Kidney capillary endothelial cell (primary cell): ENCODE measurements at regions not wholly inside any gene's neighbourhood (a gene's known extent, or its start where the extent isn't known, plus 50 kb on each side); places are given as distances from the start of the nearest gene placed in this dataset.

Source experiments
- DNase-seq: peaks from one replicate; pipeline ENCODE4 v3.0.0-alpha.2; 2018; ENCODE audit warnings: low spot score

DNA sequence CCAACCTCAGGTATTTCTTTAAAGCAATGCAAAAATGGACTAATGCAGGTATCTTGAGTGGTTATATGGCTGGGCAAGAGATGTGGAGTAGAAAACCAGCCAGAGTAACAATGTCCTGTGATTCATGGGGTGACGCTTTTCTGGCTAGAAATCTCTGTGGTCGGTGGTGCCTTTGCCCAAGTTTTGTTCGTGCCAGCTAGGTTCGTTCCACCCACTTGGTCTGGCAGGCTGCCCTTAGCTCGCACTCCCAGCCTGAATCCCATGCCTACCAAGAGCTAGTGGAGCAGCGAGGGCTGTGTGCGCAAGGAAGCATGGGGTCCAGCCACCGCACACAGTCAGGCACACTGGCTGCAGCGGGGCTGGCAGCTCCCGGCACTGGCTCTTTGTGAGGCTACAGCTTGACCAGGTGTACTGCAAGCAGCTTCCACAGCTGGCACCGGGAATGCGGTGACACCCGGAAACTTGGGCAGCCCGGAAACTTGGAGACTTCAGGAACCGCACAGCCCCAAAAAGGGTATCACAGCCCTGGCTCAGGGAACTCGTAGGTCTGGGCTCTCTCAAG, 349.6 kb upstream of the PCDH20 start:
- DNase-seq = no peak

DNA sequence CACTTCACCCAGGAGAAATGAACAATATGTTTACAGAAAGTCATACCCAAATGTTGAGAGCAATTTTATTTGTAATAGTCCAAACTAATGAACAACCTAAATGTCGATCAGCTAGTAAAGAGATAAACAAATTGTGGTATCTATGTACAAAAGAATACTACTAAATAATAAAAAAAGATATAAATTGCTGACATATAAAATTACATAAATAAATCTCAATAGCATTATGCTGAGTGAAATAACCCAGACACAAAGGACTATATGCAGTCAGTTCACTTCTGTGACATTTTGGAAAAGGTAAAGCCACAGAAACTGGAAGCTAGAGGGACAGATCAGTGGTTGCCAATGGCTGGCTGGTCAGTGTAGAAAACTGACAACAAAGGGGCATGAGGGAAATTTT, 346.0 kb upstream of the PCDH20 start:
- DNase-seq = no peak

DNA sequence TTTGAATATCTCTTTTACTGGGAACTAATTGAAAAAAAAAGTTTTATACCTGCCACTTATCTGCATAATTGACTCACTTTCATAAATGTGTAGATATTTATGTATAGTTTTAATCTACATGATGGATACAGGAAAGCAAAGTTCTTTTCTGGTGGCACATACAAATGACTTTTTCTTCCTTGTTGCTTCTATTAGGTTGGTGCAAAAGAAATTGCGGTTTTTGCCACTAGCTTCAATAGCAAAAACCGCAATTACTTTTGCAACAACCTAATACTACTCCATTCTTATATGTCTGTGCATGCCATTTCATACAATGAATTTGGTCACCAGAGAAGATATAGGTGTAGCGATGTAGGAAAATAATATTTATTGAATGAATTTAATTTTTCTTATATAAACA, 344.5 kb upstream of the PCDH20 start:
- no peak for DNase-seq

DNA sequence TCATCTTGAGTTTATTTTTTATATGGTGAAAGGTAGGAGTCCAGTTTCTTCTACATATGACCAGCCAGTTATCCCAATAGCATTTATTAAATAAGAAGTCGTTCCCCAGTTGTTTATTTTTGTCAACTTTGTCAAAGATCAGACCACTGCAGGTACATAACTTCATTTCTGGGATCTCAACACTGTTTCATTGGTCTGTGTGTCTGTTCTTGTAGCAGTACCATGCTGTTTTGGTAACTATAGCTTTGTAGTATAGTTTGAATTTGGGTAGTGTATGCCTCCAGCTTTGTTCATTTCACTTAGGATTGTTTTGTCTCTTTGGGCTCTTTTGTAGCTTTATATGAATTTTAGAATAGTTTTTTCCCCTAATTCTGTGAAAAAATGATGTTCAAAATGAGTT, 340.4 kb upstream of the PCDH20 start:
- no peak for DNase-seq

DNA sequence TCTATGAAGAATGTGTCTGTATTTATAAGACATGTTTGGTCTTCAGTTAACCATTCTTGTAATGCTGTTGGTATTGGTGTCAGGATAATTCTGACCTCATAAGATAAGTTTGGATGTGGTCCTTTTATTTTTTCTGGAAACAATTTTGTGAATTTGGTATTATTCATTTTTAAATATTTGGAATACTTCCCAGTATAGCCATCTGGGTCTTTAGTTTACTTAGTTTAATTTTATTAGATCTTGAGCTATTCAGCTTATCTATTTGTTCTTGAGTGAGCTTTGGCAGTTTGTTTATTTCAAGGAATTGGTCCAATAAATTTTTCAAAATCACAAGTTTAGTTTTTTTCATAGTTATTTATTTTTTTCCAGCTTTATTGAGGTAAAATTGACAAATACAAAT, 335.4 kb upstream of the PCDH20 start:
- DNase-seq = no peak

DNA sequence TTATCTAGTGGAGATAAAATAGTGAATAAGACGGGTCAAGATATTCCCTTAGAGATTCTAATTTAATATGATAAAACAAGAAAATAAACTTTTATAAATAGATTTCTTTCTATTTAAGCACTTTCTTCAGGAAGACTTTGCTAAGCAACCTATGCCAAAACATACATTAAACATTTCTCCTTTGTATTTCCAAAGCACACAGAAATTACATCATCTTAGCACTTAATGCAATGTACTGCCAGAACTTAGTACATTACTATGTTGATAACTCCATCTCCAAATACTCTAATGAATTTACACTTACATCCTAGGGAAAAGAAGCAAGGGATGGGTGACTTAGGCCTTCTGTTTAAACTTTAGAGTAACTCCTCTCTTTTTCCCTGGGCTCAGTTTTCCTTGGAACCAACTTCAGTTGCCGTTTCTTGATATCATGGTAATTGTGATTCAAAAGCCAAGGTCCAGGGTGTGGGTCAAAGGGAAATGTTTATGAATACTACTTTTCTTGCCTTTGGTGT, 322.6 kb upstream of the PCDH20 start:
- DNase-seq = no peak

DNA sequence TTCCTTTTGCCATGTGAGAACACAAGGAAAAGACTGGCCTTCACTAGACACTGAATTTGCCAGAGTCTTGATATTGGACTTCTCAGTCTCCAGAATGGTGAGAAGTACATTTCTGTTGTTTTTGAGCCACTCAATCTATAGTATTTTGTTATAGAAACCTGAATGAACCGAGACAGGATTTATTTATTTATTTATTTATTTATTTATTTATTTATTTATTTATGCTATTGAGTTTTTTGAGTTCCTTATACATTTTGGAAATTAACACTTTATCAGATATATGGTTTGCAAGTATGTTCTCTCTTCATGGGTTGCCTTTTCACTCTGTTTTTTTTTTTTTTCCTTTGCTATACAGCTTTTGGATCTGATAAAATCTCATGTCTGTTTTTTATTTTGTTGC, 319.0 kb upstream of the PCDH20 start:
- DNase-seq = no peak

DNA sequence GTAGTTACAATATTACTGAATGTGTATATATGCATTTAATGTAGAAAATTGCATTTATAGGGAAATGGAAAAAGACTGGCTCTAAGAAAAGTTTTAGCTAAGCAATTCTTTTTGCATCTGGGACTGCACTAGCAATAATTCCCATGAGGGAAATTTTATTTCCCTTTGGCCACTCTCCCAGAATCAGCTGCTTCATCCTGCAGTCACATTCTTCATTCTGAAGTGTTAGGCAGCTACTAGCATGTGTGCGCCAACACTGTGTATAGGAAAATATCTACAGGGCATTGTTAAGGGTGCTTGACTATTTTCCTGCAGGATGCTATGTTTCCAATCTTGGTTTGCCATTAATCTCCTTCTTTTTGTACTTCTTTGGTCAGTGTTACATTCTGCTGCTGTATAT, 312.8 kb upstream of the PCDH20 start:
- DNase-seq = no peak

DNA sequence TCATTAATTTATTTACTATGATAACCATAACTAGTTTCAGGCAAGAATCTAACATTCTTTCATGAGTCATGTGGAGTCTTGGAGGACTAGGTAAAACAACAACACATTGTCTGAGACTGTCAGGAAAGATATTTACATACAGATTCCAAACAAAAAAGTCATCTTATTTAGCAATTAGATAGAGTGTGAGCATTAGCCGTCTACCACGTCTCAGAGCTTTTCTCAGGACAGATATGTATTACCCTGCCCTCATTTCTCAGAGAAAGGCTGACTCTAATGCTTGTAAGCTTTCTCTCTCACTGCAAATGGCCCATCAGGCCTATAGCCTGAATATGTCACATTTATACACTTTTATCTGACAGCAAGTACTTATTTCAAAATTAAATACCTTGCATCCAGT, 312.1 kb upstream of the PCDH20 start:
- no peak for DNase-seq

DNA sequence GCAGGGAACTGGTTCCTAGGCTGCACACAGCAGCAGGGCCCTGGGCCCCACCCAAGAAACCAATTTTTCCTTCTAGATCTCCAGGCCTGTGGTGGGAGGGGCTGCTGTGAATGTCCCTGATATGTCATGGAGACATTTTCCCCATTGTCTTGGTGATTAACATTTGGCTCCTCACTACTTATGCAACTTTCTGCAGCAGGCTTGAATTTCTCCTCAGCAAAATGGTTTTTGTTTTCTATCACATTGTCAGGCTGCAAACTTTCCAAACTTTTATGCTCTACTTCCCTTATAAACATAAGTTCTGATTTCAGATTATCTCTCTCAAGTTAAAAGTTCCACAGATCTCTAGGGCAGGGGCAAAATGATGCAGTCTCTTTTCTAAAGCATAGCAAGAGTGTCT, 310.2 kb upstream of the PCDH20 start:
- DNase-seq = no peak

DNA sequence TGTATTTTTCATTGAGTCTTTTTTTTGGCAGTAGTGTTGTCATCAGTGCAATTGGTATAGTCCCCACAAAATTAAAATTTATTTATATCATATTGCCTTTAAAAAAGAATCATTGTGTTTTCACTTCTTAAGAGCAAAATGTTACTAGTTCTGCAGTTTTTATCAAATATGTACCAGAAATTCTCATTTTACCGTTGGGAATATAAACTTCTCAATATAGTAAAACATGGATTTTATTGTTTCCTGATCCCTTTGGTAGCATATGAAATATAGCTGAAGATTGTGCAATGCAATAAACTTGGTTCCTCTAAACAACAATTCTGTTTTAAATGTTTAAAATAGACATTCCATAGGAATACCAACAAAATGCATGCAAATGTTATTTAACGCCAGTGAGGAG, 306.5 kb upstream of the PCDH20 start:
- DNase-seq = no peak

DNA sequence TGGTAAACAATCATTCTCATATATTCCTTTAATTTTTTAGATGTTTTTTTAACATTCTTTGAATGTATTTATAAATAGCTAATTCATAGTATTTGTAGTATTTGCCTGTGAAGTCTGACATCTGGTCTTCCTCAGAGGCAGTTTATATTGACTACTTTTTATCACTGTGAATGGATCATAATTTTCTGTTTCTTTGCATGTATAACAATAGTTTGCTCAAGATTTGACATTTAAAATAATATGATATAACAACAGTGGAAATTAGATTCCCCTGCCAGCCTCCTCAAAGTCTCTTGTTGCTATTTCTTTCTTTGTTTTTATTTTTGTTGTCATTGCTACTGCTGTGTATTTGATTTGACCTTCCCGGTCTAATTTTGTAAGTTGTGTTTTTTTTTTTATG, 297.0 kb upstream of the PCDH20 start:
- DNase-seq = no peak

DNA sequence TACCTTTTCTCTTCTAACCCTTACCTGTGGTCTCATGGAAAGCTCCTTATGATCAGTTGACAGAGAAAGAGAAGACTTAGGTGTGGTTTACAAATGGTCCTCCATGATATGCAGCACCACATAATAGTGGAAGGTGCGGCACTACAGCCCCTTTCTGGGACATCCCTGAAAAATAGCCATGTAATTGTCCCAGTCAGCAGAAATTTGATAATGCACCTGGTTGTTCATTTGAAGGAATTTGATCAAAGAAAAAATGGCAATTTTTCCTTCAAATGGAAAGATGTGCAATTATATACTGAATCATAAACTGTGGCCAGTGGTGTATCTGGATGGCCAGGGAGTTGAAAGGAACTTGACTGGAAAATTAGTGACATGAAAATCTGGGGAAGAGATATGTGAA, 293.6 kb upstream of the PCDH20 start:
- no peak for DNase-seq

DNA sequence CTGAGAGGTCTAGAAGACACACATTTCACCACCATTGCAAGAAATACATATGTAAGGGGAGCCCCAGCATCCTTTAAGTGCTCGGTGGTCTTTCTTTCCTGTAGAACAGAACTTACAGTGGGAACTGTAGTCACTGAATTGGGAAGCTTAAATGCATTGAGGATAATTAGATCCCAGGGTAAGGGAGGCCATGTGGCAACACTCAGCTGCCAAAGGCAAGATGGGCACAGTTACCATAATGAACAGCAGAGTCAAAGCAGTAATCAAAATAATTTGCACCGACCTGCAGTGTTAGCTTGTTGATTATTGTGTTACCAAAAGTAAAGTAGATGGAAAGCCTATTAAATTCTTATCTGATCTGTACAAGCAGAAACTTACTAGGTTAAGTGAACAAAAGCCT, 291.2 kb upstream of the PCDH20 start:
- no peak for DNase-seq

DNA sequence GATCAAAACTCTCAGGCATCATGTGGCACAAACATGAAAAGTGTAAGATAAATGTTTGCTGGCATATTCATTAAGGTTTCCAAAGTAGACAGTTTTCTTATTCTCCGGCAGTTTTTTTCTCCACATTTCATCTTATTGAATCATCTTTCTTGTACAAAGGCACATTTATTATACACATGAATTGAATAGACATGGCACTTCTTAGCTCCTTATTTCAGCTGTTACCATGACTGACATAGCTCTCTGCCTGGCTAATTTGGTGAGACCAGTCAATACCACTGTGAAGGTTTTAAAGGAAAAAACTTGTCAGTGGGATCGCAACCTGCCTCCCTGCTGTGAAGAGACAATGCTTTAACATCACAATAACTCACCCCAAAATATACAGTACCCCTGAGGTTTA, 285.0 kb upstream of the PCDH20 start:
- no peak for DNase-seq

DNA sequence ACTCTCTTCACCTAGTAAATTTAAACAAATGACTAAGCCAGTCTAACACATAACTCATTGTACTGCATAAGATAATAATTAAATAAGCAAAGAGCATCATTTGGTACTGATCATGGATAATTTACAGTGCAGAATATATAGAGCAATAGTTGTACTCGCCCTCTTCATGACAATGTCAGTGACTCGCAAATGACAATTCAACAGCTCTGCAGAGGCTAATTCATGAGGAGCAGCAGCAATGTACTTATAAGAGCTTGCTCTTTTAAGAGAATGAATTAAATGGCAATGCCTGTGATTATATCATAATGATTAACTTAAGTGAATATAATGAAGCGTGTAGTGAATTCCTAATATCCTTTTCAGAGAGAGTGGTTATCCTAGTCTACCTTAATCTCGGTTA, 284.5 kb upstream of the PCDH20 start:
- no peak for DNase-seq

DNA sequence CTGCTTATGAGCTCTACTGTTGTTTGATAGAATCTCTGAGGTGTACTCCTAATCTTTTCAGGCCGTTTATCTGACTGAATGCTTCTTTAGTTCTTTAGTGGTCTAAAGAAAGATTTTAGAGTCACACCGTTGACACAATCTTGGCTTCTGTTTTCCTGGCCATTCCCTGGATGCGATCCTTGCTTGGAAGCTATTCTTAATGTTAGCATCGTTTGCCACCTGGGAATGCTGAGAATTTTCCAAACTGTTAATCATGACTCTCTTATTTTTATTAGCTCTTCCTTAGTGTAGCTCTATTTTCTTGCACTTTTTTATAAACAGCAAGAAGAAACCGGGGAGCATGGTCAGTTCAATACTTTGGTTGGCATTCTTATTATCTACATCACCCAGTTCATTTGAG, 281.0 kb upstream of the PCDH20 start:
- no peak for DNase-seq

DNA sequence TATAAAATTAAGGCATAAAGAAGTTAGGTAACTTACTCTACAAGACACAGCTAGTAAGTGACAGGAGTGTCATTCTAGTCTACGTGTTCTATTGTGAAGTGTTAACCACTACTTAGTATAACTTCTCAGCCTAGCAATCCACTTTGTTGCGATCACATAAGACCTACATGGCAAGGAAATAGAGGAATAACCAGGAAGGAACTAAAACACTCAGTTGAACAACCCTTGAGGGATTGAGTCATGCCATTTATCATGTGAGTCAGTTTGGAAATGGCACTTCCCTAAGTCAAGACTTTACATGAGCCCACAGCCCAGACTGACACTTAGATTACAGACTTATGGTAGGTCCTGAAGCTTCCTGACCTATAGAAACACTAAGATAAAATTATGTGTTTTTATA, 279.5 kb upstream of the PCDH20 start:
- DNase-seq = no peak

DNA sequence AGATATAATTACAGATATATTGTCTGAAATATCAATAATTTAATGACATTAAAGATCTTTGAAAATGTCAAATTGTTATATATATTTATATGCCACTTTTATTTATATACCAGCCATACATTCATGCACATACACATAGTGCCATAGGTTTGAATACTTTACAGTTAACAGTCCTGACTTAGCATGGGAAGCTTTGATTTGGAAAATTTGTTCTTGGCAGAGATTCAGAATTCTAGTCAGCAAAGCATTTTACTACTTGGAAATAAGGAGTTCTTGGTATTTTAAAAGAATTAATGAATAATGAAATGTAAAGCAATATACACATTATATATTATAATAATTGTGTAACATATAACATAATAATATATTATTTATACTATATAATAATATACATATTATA, 277.0 kb upstream of the PCDH20 start:
- no peak for DNase-seq

DNA sequence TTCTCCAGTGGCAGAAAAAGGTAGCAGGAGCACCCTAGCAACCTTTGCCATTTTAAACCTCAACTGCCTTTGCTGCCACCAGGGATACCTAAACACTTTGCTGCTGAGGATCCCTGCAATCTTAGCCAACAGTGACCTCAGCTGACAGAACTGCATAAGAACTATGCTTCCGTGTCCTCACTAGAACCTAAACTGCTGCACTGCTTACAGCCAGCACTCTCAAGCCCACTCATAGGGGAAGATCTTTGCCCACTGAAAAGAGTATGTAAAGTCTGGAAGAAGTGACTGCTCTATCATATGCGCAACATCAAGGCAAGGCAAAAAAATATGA, 270.0 kb upstream of the PCDH20 start:
- DNase-seq = no peak

DNA sequence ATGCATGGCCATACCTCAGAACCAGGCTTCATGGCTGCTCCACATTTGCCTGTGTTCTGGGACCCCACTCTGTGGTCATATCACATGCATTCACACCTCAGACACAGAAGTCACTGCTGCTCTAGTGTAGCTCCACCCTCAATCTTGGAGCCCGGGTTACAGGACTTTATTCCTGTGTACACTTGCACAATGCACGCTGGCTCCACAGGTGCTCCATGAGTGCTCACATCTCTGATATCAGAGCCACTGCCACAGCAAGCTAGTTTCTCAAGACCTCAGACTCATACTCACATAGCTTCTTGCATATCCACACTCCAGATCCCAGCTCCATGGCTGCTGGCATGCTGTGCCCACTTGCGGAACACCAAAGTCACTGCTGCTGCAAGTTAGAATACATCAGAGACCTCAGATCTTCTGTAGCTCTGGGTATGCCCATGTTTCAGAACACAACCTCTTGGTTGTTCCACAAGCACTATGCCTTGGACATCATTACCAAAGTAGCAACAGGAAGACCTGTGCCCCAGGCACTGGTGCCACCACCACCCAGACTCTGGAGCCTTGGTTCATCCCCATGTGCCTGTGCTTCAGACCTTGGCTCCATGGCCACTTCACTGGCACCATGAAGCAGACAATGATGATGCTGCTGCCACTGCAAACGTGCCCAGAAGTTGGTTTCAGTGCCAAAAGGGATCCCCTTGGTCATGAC, 269.5 kb upstream of the PCDH20 start:
- no peak for DNase-seq

DNA sequence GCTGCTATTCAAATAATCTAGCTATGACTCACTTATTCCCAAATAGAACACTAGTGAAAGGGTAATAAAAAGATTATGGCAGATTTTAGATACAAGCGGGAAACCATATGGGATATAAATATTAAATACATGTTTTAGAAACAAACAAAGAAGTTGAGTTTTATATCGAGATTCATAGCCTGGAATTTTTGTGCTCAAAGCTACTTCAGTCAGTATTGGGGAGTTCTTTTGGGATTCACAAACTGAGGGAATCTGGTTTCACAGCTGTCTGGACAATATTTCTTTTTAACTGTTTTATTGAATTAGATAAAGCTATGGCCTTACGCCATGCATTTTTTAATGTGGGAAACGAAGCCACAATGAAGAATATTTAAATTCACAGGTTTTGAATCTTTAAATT, 257.1 kb upstream of the PCDH20 start:
- no peak for DNase-seq

DNA sequence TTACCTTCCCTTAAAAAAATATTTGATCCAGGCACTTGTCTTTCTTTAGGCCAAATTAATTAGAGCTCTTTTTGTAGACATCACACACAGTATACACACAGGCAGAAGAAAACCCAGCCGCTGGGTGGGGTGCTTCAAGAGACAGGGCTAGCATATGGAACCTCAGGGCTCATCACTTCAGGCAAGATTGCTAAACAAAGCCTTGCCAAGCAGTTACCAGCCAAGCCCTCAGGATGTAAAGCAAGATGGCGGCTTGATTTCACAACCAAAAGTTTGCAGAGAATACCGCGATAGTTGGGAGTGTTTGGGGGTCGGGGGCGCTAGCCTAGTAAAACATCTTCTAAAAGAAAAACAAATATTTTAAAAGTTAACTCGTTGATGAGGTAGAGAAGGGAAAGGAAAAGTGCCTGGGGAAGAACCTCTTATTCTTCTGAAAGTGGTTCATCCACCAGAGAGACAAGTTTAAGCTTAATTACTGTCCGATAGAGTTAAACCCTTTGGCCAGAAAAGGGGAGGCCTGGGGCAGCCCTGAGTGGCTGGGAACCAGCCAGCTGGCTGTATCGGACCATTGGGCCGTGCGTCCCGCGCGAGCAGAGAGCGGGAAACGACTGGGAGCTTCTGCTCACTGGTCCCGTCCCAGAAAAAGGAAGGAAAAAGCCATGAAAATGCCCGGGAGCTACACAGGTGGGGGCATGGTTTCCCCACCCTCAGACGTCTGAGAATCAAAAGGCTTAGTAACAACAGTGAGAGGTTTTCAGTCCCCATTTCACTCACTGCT, 254.9 kb upstream of the PCDH20 start:
- DNase-seq = no peak
